Mucosa of descending colon (tissue), 3 donors: ENCODE measurements at regions not wholly inside any gene's neighbourhood (a gene's known extent, or its start where the extent isn't known, plus 50 kb on each side); places are given as distances from the start of the nearest gene placed in this dataset.
A peak's percentile ranks its signal among the peaks of the same experiment; 100 is the strongest.

Experiments
- ATAC-seq: fragments of 200-7000 bp; cut with Tn5 transposase; one replicate; pipeline ENCODE4 v1.9.1; 2020; ENCODE audit warnings: mild to moderate bottlenecking, moderate library complexity
- DNase-seq, 3 donors: peaks; one replicate each; pipeline ENCODE4 v3.0.0-alpha.2; 2020
- H3K36me3 ChIP-seq: fragments of 200-600 bp; one replicate; pipeline ENCODE4 v1.8.0; 2021; ENCODE audit warnings: low read depth, mild to moderate bottlenecking
- H3K4me1 ChIP-seq: fragments of 200-600 bp; one replicate; pipeline ENCODE4 v1.8.0; 2021; ENCODE audit warnings: low read depth, mild to moderate bottlenecking
- H3K4me3 ChIP-seq: fragments of 200-600 bp; one replicate; pipeline ENCODE4 v1.8.0; 2021; ENCODE audit warnings: mild to moderate bottlenecking
- H3K9me3 ChIP-seq: fragments of 200-600 bp; one replicate; pipeline ENCODE4 v1.8.0; 2021; ENCODE audit warnings: mild to moderate bottlenecking
- CTCF ChIP-seq: fragments of 200-600 bp; IDR thresholded peaks from one replicate; pipeline ENCODE4 v1.8.0; 2022; ENCODE audit warnings: antibody characterized with exemption, mild to moderate bottlenecking
- intact Hi-C, 2 donors: fragments of 100-400 bp; cut with DNase I in 1 of 2; cut with micrococcal nuclease in 1 of 2; formaldehyde crosslinking; loops; one replicate each; pipeline versions ENCODE4 v1.11.0 to v1.11.1; 2022; cut with DNase I, micrococcal nuclease
- donor health status: DM: no; HTN: no; CAD: no; lungs with moderate emphysema.
- donor health status: DM: no; HTN: no; CAD: no.
- donor health status: DM: no; HTN: yes; CAD: no.

GRCh38 chr1:172957491-172957890, 93.2 kb downstream of the TNFSF18 start:
- no peaks in the 10 kb centered on the region for H3K36me3 ChIP-seq
- H3K4me1 ChIP-seq, result peaks cover 10% of the 10 kb centered on the region
- H3K4me3 ChIP-seq, result no peak overlapping the region
- DNase-seq (no peak), ATAC-seq (no peak)
- no peak for TF ChIP-seq CTCF
- intact Hi-C loops, result no loop called here
- H3K9me3 ChIP-seq, result no peaks in the 10 kb centered on the region

DNA sequence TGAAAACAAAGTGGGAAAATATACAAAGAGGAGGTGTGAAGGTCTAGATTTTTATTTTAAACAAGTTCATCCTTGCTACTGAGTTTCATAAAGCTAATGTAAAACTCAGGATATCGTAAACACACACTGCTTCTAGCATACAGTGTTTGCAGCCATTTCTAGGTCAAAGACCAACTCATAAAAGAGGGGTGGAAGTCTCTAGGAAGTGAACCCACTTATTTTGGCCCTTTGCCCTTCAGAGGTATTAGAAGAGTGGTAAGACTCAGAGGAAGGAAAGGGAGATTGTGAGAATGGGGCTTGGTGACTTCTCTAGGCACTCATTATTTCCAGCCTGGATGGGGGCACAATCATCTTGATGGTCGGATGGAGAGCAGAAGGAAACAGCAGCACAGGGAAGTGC, 91.2 kb downstream of the TNFSF18 start:
- no peak for TF ChIP-seq CTCF
- intact Hi-C loops, result no loop called here
- Histone ChIP-seq H3K36me3 (no peaks in the 10 kb centered on the region), H3K4me1 (peaks cover 10% of the 10 kb centered on the region), H3K9me3 (no peaks in the 10 kb centered on the region), H3K4me3 (no peak overlapping the region)
- DNase-seq (peak in 1 of 3 donors; percentile 51), ATAC-seq (peak; percentile 88)

DNA sequence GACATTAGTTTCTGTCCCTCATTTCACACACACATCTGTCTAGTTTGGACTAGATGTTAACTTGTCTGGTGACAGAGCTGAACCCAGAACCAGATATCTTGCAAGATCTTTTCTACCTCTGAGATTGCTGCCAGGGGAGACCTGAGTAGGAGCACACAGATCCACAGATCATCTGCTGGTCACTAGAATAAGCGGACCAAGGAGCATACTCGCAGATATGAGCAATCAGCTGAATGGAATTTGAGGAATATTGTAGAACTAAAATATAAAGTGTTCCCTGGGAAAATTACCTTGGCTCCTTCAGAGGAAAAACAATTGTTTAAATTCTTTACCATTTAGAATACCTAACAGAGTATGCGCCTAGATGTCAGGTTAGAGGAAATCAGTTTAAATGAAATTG, 90.7 kb downstream of the TNFSF18 start:
- intact Hi-C loops, result no loop called here
- Histone ChIP-seq H3K9me3 (no peaks in the 10 kb centered on the region), H3K4me1 (peaks cover 10% of the 10 kb centered on the region), H3K4me3 (no peak overlapping the region), H3K36me3 (no peaks in the 10 kb centered on the region)
- peak; percentile 49 for ATAC-seq
- no peak for DNase-seq
- no peak for TF ChIP-seq CTCF

- DNase-seq (peak in 1 of 3 donors; percentile 69), ATAC-seq (peak; percentile 90)
- intact Hi-C loops, result no loop called here
- Histone ChIP-seq H3K36me3 (no peaks in the 10 kb centered on the region), H3K4me1 (peaks cover 10% of the 10 kb centered on the region), H3K9me3 (no peaks in the 10 kb centered on the region), H3K4me3 (no peak overlapping the region)
- TF ChIP-seq CTCF, result no peak
Measured at GRCh38 chr1:172960454-172961208, 90.1 kb downstream of the TNFSF18 start.

GRCh38 chr1:172964864-172965263, 85.9 kb downstream of the TNFSF18 start:
- no peaks in the 10 kb centered on the region for H3K9me3 ChIP-seq
- no peak for ATAC-seq
- H3K4me3 ChIP-seq, result no peak overlapping the region
- no peaks in the 10 kb centered on the region for H3K36me3 ChIP-seq
- peaks cover 2% of the 10 kb centered on the region for H3K4me1 ChIP-seq
- intact Hi-C loops, result no loop called here
- no peak for DNase-seq
- TF ChIP-seq CTCF, result no peak
